Vagina (tissue), 2 donors: ENCODE measurements at regions not wholly inside any gene's neighbourhood (a gene's known extent, or its start where the extent isn't known, plus 50 kb on each side); places are given as distances from the start of the nearest gene placed in this dataset.

Experiments
- DNase-seq, 2 donors: peaks; one replicate each; pipeline ENCODE4 v3.0.0-alpha.2; 2017; ENCODE audit errors: extremely low spot score in 2 of 2
- H3K27ac ChIP-seq: fragments of 200-600 bp; sonication (generic); one replicate; pipeline ENCODE4 v1.5.1; 2019
- H3K27me3 ChIP-seq: fragments of 200-600 bp; sonication (generic); one replicate; pipeline ENCODE4 v1.5.1; 2019
- H3K36me3 ChIP-seq, 2 donors: fragments of 200-600 bp; sonication (generic); one replicate each; pipeline ENCODE4 v1.5.1; 2017 to 2019
- H3K4me1 ChIP-seq: fragments of 200-600 bp; sonication (generic); one replicate; pipeline ENCODE4 v1.5.1; 2019
- H3K4me3 ChIP-seq, 2 donors: fragments of 200-600 bp; sonication (generic); 1 replicate in 1 of 2; 2 replicates in 1 of 2; pipeline ENCODE4 v1.5.1; 2016 to 2019
- H3K9me3 ChIP-seq: fragments of 200-600 bp; sonication (generic); one replicate; pipeline ENCODE4 v1.5.1; 2019
- POLR2A ChIP-seq, 2 donors: fragments of 450-650 bp; IDR thresholded peaks; one replicate each; pipeline ENCODE4 v1.6.1; 2017; ENCODE audit warnings: antibody characterized with exemption in 2 of 2, mild to moderate bottlenecking in 2 of 2, moderate library complexity in 2 of 2
- POLR2AphosphoS5 ChIP-seq, 2 donors: sonication (generic); formaldehyde crosslinking; IDR thresholded peaks; one replicate each; pipeline ENCODE4 v1.9.0; 2017; ENCODE audit warnings: antibody characterized with exemption in 2 of 2, mild to moderate bottlenecking in 2 of 2, low read depth in 1 of 2; ENCODE audit not compliant: insufficient read depth in 1 of 2
- intact Hi-C: fragments of 100-400 bp; cut with DNase I; formaldehyde crosslinking; loops from one replicate; pipeline ENCODE4 v1.15.1; 2023
- TF ChIP-seq, protein P1 (sequence below), 3 experiments: fragments of 450-650 bp in 2 of 3; fragments of 200-600 bp in 1 of 3; sonication (generic) in 1 of 3; IDR thresholded peaks; one replicate each; pipeline ENCODE4 v1.5.1; 2017 to 2019; ENCODE audit warnings: antibody characterized with exemption in 3 of 3, mild to moderate bottlenecking in 2 of 3, moderate library complexity in 2 of 3

DNA sequence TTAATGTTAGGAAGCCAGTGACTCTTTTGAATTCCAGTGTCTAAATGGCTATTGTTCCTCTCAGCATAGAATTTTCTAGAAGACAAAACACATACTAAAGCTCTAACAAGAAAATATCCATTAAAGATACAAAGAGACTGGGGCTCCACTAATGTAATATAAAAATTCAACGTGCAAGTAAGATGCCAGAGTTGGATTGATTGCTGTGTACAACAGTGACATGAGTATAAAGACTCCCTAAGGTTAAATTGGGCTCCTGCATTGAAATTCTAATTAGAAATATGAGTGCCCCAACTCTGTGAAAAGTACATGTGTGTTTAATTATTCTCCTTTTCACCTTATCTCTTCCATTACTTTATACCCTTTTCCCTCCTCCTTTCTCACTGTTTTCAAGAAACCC lies 253.6 kb upstream of the G2E3 start:
- intact Hi-C loops = no loop called here
- H3K4me1 ChIP-seq = no peaks in the 10 kb centered on the region
- no peak overlapping the region for H3K4me3 ChIP-seq
- TF ChIP-seq, protein P1, sequence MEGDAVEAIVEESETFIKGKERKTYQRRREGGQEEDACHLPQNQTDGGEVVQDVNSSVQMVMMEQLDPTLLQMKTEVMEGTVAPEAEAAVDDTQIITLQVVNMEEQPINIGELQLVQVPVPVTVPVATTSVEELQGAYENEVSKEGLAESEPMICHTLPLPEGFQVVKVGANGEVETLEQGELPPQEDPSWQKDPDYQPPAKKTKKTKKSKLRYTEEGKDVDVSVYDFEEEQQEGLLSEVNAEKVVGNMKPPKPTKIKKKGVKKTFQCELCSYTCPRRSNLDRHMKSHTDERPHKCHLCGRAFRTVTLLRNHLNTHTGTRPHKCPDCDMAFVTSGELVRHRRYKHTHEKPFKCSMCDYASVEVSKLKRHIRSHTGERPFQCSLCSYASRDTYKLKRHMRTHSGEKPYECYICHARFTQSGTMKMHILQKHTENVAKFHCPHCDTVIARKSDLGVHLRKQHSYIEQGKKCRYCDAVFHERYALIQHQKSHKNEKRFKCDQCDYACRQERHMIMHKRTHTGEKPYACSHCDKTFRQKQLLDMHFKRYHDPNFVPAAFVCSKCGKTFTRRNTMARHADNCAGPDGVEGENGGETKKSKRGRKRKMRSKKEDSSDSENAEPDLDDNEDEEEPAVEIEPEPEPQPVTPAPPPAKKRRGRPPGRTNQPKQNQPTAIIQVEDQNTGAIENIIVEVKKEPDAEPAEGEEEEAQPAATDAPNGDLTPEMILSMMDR (IDR thresholded peaks at IDR 0.05) = no peak
- TF ChIP-seq POLR2AphosphoS5 (IDR thresholded peaks at IDR 0.05; ENCODE audit: insufficient read depth in 1 of 2, low read depth in 1 of 2) (no peak), POLR2A (IDR thresholded peaks at IDR 0.05) (no peak)
- H3K27ac ChIP-seq = no peak overlapping the region
- no peaks in the 10 kb centered on the region for H3K27me3 ChIP-seq
- H3K9me3 ChIP-seq = no peaks in the 10 kb centered on the region
- no peak for DNase-seq
- no peaks in the 10 kb centered on the region for H3K36me3 ChIP-seq

DNA sequence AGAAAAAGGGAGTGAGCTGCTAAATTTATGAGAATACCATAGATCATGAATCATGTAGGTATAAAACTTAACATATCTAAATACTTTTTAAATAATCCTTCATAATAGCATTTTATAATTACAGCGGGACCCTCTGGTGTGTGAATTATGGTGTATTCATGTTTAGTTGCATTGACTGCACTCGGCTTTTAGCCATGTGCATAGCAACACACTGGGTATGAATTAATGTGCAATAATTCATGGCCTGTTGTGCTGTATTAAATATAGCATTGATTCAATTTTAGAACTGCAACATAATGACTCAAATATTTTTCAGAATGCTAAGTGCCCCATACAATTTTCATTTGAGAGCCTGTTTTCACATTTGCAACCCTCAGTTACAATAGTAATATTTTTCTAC lies 249.6 kb upstream of the G2E3 start:
- Histone ChIP-seq H3K36me3 (no peaks in the 10 kb centered on the region), H3K27ac (no peak overlapping the region), H3K9me3 (no peaks in the 10 kb centered on the region), H3K4me1 (no peaks in the 10 kb centered on the region), H3K4me3 (no peak overlapping the region), H3K27me3 (no peaks in the 10 kb centered on the region)
- no peak for DNase-seq
- TF ChIP-seq POLR2AphosphoS5 (IDR thresholded peaks at IDR 0.05; ENCODE audit: insufficient read depth in 1 of 2, low read depth in 1 of 2) = no peak
- no peak for TF ChIP-seq POLR2A (IDR thresholded peaks at IDR 0.05)
- TF ChIP-seq, protein P1 (IDR thresholded peaks at IDR 0.05) = no peak
- intact Hi-C loops = no loop called here

DNA sequence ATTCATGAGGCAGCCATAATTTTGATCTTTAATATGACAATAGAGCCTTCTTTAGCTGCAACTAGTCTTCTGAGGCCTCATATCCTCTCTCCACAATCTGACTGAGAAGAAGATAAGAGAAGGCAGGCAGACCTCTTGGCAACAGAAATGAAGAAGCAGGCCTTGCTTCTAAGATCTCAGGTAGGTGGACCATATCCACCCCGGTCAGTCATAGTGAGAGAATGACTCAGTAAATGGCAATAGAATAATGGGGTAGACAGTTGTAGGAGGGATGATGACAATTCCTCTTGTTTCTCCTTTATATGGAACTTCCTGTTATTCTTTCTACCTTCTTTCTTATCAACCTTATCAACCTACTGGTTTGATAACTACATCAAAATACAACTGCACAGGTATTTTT lies 246.7 kb upstream of the G2E3 start:
- DNase-seq = no peak
- Histone ChIP-seq H3K27me3 (no peaks in the 10 kb centered on the region), H3K9me3 (no peaks in the 10 kb centered on the region), H3K36me3 (no peaks in the 10 kb centered on the region), H3K27ac (no peak overlapping the region), H3K4me3 (no peak overlapping the region), H3K4me1 (no peaks in the 10 kb centered on the region)
- TF ChIP-seq POLR2A (IDR thresholded peaks at IDR 0.05) (no peak), POLR2AphosphoS5 (IDR thresholded peaks at IDR 0.05; ENCODE audit: insufficient read depth in 1 of 2, low read depth in 1 of 2) (no peak)
- TF ChIP-seq, protein P1 (IDR thresholded peaks at IDR 0.05) = no peak
- intact Hi-C loops = no loop called here

DNA sequence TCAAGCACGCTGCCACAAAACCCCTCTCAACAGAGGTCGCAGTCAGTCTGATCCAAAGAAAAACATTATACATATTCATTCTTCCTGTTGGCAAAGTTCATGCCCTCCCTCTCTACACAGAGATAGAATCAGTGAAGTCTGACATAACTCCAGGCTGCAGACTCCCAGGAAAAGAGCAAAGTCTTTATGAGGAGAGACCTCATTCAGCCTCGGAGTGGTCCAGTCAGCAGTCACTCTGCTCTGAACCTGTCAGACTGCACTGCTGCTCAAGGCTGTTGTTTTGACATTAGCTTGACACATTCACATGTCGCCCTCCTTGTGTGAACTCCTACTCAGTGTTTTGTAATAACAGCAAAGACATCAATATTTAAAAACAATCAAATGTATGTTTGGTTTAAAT lies 241.2 kb upstream of the G2E3 start:
- Histone ChIP-seq H3K9me3 (no peaks in the 10 kb centered on the region), H3K4me3 (no peak overlapping the region), H3K27ac (no peak overlapping the region), H3K27me3 (no peaks in the 10 kb centered on the region), H3K4me1 (no peaks in the 10 kb centered on the region), H3K36me3 (no peaks in the 10 kb centered on the region)
- intact Hi-C loops = no loop called here
- no peak for TF ChIP-seq POLR2AphosphoS5 (IDR thresholded peaks at IDR 0.05; ENCODE audit: insufficient read depth in 1 of 2, low read depth in 1 of 2)
- no peak for DNase-seq

DNA sequence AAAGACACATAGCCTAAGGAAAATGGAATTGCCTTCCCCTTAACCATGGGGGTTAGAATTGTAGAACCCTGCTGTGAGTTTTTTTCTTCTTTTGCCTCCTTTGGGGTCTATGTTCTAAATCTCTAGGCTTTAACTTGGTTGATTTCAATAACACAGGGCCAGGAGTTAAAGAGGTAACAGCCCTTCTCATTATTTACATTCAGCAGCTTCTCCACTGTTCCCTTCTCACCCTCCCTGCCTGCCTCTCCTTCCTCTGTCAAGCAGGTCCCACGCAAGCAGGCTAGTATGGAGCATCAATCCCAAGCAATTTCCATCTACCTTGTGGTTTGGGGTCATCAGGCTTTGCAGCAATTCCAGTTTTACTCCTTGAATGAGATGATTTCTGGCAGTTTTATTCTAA lies 236.1 kb upstream of the G2E3 start:
- H3K9me3 ChIP-seq = no peaks in the 10 kb centered on the region
- no peaks in the 10 kb centered on the region for H3K36me3 ChIP-seq
- H3K27ac ChIP-seq = no peak overlapping the region
- no peak overlapping the region for H3K4me3 ChIP-seq
- DNase-seq = no peak
- no peaks in the 10 kb centered on the region for H3K27me3 ChIP-seq
- no peaks in the 10 kb centered on the region for H3K4me1 ChIP-seq
- TF ChIP-seq, protein P1 (IDR thresholded peaks at IDR 0.05) = no peak
- TF ChIP-seq POLR2AphosphoS5 (IDR thresholded peaks at IDR 0.05; ENCODE audit: insufficient read depth in 1 of 2, low read depth in 1 of 2) (no peak), POLR2A (IDR thresholded peaks at IDR 0.05) (no peak)
- intact Hi-C loops = no loop called here

DNA sequence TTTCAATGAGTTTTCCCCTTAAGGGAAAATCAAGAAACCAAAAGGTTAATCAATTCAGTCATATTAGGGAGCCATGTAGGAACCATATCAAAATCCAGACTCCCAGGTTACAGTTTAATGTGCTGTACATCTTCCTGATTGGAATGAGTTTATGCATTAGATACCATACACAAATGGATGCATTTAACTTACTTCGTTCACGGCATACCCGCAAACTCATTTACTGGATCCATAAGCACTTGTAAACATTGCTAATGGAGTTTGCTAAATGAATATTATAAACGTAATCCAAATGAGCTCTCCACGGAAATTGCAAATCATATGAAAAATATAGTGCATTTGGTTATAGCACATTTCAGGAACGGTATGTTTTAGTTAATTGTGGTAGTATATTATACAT lies 228.9 kb upstream of the G2E3 start:
- no peak overlapping the region for H3K4me3 ChIP-seq
- H3K36me3 ChIP-seq = no peaks in the 10 kb centered on the region
- H3K27ac ChIP-seq = no peak overlapping the region
- no peaks in the 10 kb centered on the region for H3K9me3 ChIP-seq
- TF ChIP-seq POLR2A (IDR thresholded peaks at IDR 0.05) (no peak), POLR2AphosphoS5 (IDR thresholded peaks at IDR 0.05; ENCODE audit: insufficient read depth in 1 of 2, low read depth in 1 of 2) (no peak)
- TF ChIP-seq, protein P1 (IDR thresholded peaks at IDR 0.05) = no peak
- no peaks in the 10 kb centered on the region for H3K4me1 ChIP-seq
- DNase-seq = no peak
- intact Hi-C loops = no loop called here
- H3K27me3 ChIP-seq = no peaks in the 10 kb centered on the region
